ENCODE measurements at regions not wholly inside any gene's neighbourhood (a gene's known extent, or its start where the extent isn't known, plus 50 kb on each side); places are given as distances from the start of the nearest gene placed in this dataset.

GRCh38 chr7:77473229-77474005, 57.3 kb upstream of the GSAP start:
- TF ChIP-seq, protein P1, sequence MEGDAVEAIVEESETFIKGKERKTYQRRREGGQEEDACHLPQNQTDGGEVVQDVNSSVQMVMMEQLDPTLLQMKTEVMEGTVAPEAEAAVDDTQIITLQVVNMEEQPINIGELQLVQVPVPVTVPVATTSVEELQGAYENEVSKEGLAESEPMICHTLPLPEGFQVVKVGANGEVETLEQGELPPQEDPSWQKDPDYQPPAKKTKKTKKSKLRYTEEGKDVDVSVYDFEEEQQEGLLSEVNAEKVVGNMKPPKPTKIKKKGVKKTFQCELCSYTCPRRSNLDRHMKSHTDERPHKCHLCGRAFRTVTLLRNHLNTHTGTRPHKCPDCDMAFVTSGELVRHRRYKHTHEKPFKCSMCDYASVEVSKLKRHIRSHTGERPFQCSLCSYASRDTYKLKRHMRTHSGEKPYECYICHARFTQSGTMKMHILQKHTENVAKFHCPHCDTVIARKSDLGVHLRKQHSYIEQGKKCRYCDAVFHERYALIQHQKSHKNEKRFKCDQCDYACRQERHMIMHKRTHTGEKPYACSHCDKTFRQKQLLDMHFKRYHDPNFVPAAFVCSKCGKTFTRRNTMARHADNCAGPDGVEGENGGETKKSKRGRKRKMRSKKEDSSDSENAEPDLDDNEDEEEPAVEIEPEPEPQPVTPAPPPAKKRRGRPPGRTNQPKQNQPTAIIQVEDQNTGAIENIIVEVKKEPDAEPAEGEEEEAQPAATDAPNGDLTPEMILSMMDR (conservative IDR thresholded peaks at IDR 0.05; ENCODE audit: low read depth, low read length) = no peak
- no peak for TF ChIP-seq EZH2 (IDR thresholded peaks at IDR 0.05; ENCODE audit: borderline replicate concordance, low read depth, low read length, poor library complexity, severe bottlenecking)

Data from A673 (cell line).